SK-N-SH treated with all-trans-retinoic acid at 6 μM for 48 hours (cell line): ENCODE measurements at regions not wholly inside any gene's neighbourhood (a gene's known extent, or its start where the extent isn't known, plus 50 kb on each side); places are given as distances from the start of the nearest gene placed in this dataset.

ENCODE experiments used
- BACH2 ChIP-seq: fragments of 250-450 bp; sonication (Bioruptor Pico); IDR thresholded peaks from 2 replicates; pipeline ENCODE4 v1.9.0; 2021; ENCODE audit warnings: mild to moderate bottlenecking, borderline replicate concordance
- TCF4 ChIP-seq: fragments of 250-450 bp; sonication (Bioruptor Pico); IDR thresholded peaks from 2 replicates; pipeline ENCODE4 v1.8.0; 2021; ENCODE audit warnings: mild to moderate bottlenecking, moderate library complexity, borderline replicate concordance
- ZFP3 ChIP-seq: fragments of 250-450 bp; sonication (Bioruptor Pico); IDR thresholded peaks from 2 replicates; pipeline ENCODE4 v1.5.0; 2020; ENCODE audit warnings: mild to moderate bottlenecking, moderate library complexity
- ZFP30 ChIP-seq: fragments of 450-650 bp; formaldehyde crosslinking; IDR thresholded peaks from 2 replicates; pipeline ENCODE4 v1.5.0; 2022; ENCODE audit warnings: mild to moderate bottlenecking, moderate library complexity
- ZNF565 ChIP-seq: fragments of 450-650 bp; formaldehyde crosslinking; conservative IDR thresholded peaks from 2 replicates; pipeline ENCODE4 v1.5.0; 2020; ENCODE audit warnings: low read depth, mild to moderate bottlenecking, moderate library complexity
- TF ChIP-seq, protein P1 (sequence below): fragments of 250-450 bp; sonication (Bioruptor Pico); IDR thresholded peaks from 2 replicates; pipeline ENCODE4 v1.8.0; 2020; ENCODE audit warnings: mild to moderate bottlenecking, moderate library complexity, borderline replicate concordance
- TF ChIP-seq, protein P2 (sequence below): fragments of 250-450 bp; sonication (Bioruptor Pico); IDR thresholded peaks from 2 replicates; pipeline ENCODE4 v1.5.1; 2020; ENCODE audit warnings: low read depth, mild to moderate bottlenecking, moderate library complexity

DNA sequence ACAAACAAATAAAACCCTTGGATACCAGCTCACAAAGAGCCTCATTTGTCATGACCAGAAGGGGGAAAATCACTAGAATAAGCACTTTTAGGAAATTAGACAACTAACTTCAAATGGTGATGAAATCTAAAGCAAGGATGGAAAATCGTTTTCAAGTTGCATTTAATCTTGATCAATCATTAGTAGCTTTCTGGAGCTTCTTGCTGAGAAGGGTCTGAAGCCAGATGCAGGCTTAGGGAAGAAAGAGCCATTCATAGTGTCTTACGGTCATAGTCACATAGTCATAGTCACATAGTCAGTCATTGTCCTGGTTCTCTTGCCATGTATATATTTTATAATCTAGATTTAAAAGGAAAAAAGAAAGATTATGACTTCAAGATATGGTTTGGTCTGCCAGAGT is 610.5 kb downstream of the ACTL7B start:
- TF ChIP-seq TCF4 (CRISPR knock-in tag): no peak
- TF ChIP-seq, protein P1, sequence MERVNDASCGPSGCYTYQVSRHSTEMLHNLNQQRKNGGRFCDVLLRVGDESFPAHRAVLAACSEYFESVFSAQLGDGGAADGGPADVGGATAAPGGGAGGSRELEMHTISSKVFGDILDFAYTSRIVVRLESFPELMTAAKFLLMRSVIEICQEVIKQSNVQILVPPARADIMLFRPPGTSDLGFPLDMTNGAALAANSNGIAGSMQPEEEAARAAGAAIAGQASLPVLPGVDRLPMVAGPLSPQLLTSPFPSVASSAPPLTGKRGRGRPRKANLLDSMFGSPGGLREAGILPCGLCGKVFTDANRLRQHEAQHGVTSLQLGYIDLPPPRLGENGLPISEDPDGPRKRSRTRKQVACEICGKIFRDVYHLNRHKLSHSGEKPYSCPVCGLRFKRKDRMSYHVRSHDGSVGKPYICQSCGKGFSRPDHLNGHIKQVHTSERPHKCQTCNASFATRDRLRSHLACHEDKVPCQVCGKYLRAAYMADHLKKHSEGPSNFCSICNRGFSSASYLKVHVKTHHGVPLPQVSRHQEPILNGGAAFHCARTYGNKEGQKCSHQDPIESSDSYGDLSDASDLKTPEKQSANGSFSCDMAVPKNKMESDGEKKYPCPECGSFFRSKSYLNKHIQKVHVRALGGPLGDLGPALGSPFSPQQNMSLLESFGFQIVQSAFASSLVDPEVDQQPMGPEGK (CRISPR knock-in tag): no peak
- TF ChIP-seq ZFP30: no peak
- no peak for TF ChIP-seq ZFP3 (CRISPR knock-in tag)
- no peak for TF ChIP-seq BACH2
- no peak for TF ChIP-seq ZNF565
- TF ChIP-seq, protein P2, sequence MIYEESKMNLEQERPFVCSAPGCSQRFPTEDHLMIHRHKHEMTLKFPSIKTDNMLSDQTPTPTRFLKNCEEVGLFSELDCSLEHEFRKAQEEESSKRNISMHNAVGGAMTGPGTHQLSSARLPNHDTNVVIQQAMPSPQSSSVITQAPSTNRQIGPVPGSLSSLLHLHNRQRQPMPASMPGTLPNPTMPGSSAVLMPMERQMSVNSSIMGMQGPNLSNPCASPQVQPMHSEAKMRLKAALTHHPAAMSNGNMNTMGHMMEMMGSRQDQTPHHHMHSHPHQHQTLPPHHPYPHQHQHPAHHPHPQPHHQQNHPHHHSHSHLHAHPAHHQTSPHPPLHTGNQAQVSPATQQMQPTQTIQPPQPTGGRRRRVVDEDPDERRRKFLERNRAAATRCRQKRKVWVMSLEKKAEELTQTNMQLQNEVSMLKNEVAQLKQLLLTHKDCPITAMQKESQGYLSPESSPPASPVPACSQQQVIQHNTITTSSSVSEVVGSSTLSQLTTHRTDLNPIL: no peak
